Fibroblast of the aortic adventitia (primary cell): ENCODE measurements at regions not wholly inside any gene's neighbourhood (a gene's known extent, or its start where the extent isn't known, plus 50 kb on each side); places are given as distances from the start of the nearest gene placed in this dataset.

Source experiments
- DNase-seq: peaks from one replicate; pipeline ENCODE4 v3.0.0-alpha.2; 2010; ENCODE audit warnings: low read depth
- H3K4me3 ChIP-seq: 2 replicates; pipeline ENCODE4 v1.5.1; 2011; ENCODE audit warnings: low read depth, mild to moderate bottlenecking, control low read depth, low read length, moderate library complexity
- TF ChIP-seq, protein P1 (sequence below): IDR thresholded peaks from 2 replicates; pipeline ENCODE4 v1.5.1; 2011; ENCODE audit warnings: mild to moderate bottlenecking, low read length, control low read depth, inconsistent platforms; ENCODE audit not compliant: insufficient read depth

DNA sequence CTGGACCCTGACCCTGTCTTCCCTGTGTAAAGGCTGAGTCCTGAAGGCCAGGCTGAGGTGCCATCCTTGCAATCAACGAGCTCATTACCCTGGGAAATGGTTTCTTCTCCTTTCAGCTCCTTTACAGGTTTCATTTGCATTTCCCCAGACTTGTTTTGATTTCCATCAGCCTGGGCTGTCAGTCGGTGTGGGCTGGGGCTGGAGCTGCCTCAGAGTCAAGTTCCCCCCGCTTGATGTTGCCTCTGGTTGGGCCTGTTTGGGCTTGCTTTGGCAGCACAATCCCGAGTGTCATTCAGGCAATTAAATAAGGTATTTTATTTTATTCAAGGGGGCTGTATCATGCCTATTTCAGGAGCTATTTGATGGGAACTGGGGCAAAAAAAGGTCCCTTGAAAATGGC is 424.9 kb downstream of the INSC start:
- no peak for DNase-seq
- TF ChIP-seq, protein P1, sequence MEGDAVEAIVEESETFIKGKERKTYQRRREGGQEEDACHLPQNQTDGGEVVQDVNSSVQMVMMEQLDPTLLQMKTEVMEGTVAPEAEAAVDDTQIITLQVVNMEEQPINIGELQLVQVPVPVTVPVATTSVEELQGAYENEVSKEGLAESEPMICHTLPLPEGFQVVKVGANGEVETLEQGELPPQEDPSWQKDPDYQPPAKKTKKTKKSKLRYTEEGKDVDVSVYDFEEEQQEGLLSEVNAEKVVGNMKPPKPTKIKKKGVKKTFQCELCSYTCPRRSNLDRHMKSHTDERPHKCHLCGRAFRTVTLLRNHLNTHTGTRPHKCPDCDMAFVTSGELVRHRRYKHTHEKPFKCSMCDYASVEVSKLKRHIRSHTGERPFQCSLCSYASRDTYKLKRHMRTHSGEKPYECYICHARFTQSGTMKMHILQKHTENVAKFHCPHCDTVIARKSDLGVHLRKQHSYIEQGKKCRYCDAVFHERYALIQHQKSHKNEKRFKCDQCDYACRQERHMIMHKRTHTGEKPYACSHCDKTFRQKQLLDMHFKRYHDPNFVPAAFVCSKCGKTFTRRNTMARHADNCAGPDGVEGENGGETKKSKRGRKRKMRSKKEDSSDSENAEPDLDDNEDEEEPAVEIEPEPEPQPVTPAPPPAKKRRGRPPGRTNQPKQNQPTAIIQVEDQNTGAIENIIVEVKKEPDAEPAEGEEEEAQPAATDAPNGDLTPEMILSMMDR = no peak
- no peak overlapping the region for H3K4me3 ChIP-seq

GRCh38 chr11:15541079-15541478 is 426.4 kb downstream of the INSC start:
- TF ChIP-seq, protein P1 = no peak

GRCh38 chr11:15544353-15544752 is 429.6 kb downstream of the INSC start:
- no peak for DNase-seq
- no peak overlapping the region for H3K4me3 ChIP-seq
- TF ChIP-seq, protein P1 = no peak

More at GRCh38 chr11:15541079-15541478, 426.4 kb downstream of the INSC start:
- DNase-seq = no peak
- H3K4me3 ChIP-seq = no peak overlapping the region

DNA sequence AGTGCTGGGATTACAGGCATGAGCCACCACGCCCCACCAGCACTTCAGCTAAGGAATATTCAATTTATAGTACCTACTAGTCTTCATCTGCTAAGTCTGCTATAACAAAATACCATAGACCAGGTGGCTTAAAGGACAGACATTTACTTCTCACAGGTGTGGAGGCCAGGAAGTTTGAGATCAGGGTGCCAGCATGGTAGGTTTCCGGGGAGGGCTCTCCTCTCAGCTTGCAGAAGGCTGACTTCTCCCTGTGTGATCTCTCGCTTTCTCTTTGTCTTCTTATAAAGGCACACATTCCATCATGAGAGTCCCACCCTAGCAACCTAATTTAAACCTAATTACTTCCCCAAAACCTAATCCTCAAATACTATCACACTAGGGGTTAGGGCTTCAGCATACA is 433.0 kb downstream of the INSC start:
- H3K4me3 ChIP-seq = no peak overlapping the region
- TF ChIP-seq, protein P1 = no peak
- no peak for DNase-seq

GRCh38 chr11:15551901-15552851 is 437.5 kb downstream of the INSC start:
- TF ChIP-seq, protein P1 = no peak
- no peak for DNase-seq
- no peak overlapping the region for H3K4me3 ChIP-seq

GRCh38 chr11:15555161-15555560 is 440.4 kb downstream of the INSC start:
- no peak overlapping the region for H3K4me3 ChIP-seq
- TF ChIP-seq, protein P1 = no peak
- DNase-seq = no peak
